Left renal pelvis (tissue), 4 donors: ENCODE measurements at regions not wholly inside any gene's neighbourhood (a gene's known extent, or its start where the extent isn't known, plus 50 kb on each side); places are given as distances from the start of the nearest gene placed in this dataset.

Experiments
- DNase-seq, 4 donors: peaks; one replicate each; pipeline ENCODE4 v3.0.0-alpha.2; 2013; ENCODE audit warnings: low read depth in 4 of 4, low spot score in 3 of 4

DNA sequence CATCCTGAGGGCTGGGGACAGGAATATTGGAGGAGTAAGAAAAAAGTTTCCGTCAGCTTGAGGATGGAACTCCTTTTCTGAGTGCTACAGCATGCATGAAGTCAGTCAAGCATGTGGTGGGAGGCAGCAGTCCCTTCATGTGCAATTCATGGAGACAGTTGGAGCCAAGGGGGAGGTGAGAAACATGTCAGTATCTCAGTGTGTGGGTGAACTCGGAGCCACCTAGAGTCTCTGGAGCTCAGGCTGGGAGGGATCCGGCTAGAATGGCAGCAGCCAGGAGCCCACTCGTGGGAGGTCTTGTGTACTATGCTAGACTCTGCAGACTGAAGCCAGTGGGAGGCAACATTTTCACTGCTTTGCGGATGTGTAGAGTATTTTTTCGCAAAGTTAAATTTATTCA lies 60.3 kb downstream of the AVPR1A start:
- DNase-seq = no peak

DNA sequence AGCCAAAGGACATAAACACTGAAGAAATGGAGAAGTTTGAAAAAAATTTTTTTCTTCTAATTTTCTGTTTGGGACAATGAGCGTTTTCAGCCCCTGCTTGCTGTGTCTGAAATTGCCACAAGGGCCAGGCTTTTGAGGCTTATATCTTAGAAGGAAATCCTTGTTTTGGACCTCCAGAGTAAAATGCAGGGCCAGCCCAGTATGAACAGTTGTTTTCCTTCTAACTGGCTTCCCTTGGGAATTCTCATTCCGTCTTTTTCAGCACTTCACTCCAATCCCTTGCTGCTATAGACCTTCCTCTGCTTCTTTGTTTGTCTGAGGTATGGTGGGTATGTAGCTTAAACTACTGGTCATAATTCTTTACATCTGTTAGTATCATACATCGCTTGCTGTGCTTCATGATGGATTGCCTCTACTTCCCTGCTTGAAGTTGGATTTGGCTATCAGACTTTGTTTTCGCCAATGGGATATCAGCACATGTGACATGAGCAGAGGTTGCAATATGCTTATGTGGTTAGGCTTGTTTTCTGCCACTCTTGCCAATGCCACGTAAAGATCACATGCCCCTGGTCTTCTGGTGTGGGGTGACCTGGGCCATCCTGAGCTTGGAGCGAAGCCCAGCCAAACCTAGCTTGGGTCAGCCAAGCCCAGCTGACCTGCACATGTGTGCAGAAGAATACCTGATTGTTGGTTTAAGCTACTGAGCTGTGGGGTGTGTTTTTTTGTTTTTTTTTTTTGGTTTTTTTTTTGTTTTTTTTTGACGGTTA lies 64.7 kb downstream of the AVPR1A start:
- no peak for DNase-seq

DNA sequence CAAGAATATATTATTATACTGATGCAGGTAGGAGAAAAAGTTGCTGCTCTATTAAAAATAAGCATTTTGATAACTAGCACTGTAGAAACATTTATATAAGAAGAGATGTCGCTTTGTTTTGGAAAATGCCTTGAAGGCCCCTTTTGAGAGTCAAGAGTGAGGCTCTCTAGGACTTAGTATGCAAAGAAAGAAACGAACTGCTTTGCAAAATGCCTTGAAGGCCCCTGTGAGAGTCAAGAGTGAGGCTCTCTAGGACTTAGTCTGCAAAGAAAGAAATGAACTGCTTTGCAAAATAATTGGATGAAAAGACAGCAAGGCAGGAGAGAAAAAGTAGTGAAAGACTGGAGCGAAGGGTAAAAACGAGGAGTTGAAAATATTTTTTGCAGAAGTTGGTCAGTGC lies 65.9 kb downstream of the AVPR1A start:
- no peak for DNase-seq

DNA sequence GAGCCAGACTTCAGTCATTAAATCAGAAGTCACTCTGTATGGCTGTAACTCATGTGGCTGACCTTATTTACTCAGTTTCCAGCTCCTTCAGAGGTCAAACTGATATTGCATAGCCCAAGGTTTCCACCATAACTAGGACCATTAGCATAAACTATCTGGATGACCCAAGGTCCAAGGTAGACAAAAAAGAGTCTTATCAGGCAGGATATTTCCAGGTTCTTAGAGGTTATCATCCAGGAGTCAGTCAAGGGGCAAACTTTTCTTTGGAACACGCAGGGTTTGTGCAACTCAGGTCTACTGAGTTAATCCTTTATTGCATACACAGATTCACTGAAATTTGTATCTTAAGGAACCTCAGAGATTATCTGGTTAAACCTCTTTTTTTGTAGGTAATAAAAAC lies 66.5 kb downstream of the AVPR1A start:
- no peak for DNase-seq

DNA sequence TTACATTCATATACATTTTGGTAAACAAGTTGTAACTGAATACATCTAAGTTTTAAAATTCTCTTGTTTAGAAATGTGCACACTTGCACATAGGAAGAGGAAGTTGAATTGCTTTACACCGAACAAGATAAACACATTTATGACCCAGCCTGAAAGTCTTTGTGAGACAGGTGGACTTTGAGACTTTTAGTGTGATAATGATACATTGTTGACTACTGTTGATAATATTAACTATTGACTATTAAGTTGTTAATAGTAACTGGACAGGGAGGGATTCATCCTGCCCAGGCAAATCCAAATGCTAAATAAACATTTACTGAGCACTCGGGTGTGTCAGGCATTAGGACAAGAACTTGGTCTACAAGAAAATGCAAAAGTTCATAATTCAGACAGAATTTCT lies 68.0 kb downstream of the AVPR1A start:
- DNase-seq = no peak

DNA sequence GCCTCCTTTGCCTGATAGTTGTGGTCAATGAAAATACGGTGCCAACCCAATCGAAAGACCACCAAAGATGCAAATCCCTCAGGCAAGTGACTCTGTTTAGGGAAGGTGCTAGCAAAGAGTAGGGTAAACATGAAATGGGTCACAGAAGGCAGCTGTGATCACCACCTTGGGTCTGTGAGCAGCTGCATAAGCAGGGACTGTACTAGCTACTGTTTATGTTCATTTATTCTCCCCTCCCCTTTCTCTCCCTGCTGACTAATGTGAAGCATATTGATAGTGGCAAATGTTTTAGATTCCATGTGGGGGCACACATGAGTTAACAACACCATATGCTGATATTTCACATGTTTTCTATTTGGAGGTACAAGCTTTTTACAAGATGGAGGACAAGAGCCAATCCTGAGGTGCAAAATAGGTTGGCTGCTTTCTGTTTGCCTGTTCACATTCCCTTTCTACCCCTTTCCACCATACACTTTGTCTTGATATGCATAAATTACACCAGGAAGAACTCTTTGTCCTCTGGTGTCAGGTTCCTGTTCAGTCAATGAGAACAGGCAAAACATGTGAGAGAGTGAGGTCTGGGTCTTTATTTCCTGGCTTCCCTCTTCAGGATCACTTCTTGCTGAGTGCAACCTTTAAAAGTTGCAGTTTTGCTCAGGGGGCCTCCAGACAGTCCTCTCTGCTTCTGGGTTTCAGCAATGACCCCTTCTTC lies 71.1 kb downstream of the AVPR1A start:
- DNase-seq = no peak

DNA sequence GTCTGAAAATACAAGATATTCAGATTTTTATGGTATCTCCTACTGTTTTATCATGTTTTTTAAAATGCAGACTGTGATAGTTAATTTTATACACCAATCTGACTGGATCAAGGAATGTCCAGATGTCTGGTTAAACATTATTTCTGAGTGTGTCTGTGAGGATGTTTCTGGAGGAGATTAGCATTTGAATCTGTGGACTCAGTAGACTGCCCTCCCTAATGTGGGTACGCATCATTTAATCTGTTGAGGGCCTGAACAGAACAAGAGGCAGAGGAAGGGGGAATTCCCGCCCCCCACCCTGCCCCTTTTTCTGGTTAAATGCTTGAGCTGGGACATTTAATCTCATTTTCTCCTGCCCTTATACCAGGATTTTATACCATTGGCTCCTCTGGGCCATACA lies 72.1 kb downstream of the AVPR1A start:
- DNase-seq = no peak

DNA sequence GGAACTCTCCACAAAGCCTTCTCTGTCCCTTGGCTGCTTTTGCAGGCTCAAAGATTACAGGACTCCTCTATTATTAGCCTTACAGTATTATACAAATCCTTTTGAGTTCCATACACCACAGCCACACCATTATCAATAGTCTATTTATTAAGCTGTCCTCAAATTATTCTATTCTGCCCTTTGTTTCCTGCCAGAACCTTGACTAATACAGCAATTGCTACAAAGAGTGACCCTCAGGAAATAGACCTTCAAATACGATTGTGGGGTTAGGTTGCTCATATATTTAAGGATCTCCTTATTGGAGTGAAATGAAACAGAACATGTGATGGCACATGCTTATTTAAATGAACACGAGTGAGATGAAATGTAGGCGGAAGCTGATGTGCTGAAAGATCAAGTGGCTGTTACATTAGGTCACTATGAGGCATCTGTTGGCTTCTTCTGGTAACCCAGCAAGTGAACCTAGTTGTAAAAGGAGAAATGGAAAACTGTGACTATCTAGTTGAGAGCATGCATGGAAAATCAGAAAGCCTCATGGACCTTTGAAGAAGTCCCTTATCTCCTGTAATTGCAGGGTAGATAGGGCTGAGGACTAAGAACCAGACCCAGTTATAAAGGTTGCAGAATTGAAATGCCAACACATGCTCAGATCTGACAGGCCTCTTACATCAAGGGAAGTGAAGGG lies 75.5 kb downstream of the AVPR1A start:
- DNase-seq = no peak

DNA sequence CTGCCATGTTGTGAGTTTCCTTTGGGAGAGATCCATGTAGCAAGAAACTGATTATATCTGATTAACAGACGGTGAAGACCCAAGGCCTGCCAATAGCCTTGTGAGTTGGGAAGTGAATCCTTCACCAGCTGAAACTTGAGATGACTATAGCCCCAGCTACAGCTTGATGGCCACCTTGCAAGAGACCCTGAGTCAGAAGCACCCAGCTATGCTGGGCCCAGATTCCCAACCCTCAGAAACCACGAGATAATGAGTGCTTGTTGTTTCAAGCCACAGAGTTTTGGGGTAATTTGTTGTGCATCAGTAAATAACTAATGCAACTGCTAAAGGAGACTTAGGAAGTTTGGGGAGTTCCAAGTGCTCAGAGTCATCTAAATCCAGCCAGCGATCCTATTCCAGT lies 80.3 kb downstream of the AVPR1A start:
- DNase-seq = no peak

DNA sequence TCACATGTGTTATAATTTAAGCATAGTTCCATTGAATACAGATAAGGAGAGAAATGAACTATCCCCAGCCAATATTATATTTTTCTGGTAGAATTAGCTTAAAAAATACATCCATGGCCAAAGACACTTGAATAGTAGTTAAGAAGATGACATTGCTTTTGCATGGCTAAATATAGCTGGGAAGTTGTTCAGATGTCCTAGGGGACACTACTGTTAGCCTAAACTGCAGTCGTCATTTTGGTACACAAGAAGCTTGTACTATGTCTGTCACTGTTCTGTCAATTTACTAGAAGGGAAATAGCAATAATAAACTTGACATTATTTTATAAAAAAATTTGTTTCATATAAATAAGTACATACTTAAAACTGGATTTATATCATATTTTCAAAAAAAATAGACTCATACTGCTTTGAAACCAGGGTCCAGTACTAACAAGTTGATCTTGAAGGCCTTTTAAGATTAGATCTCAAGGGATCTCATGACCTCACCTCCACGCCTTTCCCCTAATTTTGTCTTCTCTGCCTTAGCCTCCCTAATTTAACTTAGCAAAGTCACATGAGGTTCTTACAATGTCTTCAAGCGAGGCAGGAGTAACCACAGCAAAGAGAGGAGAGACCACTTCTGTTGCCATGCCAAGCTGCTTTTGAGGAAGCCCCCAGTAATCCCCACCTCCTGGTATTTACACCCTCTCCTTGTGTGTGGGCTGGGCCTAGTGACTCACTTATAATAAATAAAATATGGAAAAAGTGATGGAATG lies 81.0 kb downstream of the AVPR1A start:
- no peak for DNase-seq

DNA sequence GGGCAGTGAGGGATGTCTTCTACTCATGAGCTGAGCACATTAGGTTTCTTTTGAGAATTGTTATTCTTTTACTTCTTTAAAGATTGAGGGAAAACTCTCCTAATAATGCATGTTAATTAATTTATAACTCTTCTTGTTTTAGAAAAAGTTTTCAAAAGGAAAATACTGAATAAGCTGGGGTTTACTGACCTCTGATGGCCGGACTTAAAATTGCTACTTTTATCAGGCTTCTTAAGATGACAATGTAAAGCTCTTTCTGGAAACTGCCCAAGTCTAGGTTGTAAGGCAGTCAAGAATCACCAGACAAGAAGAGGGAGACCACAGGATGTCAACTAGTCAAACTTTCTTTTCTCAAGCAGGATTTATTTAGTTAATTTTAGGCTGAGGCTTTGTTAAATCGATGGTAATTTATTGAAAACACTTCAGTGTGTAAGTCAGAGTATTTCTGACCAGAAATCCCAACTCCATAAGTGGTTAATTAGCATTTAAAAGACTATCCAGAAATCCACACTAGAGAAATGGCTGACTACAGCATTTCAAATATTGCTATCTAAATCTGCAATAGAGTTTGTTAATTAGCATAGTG lies 82.1 kb downstream of the AVPR1A start:
- peak in 1 of 4 donors; percentile 46 for DNase-seq

DNA sequence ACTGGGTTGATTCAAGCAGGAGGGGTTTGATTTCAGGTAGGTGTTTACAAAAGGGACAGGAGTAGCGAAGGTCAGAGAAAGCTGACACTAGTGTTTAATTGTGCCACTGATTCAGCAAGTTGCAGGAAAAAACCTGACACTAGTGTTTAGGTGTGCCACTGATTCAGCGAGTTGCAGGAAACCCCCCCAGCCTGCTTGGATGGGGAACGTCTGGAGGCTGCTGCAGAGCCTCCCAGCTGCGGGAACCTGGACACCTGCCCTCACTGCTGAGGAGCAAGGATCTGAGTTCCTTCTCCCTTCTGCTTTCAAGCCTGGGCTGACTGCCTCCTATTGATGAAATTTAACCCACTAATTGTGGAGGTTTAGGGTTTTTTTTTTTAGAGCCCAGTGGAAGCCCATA lies 84.2 kb downstream of the AVPR1A start:
- no peak for DNase-seq

DNA sequence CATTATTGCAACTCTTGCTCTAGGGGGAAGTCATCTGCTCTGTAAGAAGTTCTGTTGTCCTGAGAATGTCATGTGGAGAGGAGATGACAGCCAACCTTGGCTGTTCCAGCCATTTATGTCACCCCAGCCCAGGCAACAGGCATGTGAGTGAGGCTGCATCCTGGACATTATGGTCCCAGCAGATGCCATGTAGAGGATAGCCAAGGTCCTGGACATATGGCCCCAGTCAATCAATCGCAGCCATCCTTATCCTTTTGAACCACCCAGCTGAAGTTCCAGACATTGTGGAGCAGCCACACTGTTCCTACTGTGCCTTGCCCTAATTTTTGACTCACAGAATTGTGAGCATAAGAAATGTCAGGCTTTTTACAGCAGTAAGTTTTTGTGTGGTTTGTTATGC lies 84.9 kb downstream of the AVPR1A start:
- no peak for DNase-seq

DNA sequence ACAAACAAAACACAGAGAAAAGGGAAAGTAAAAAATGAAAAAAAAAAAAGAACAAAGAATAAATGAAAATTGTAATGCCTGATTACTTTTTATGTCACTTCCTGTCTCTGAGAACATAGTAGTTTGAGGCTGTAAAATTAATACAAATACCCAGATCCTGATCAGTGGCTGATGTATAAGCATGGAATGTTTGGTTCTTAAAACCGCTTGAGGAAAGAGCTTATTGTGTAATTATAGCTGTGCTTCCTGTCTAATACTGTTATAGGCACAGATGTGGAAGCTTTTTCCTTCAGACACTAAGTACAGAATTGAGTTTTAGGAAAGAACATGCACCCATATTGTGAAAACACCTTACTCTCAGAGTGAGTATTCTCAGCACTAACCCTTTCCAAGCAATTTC lies 86.9 kb downstream of the AVPR1A start:
- DNase-seq = no peak

DNA sequence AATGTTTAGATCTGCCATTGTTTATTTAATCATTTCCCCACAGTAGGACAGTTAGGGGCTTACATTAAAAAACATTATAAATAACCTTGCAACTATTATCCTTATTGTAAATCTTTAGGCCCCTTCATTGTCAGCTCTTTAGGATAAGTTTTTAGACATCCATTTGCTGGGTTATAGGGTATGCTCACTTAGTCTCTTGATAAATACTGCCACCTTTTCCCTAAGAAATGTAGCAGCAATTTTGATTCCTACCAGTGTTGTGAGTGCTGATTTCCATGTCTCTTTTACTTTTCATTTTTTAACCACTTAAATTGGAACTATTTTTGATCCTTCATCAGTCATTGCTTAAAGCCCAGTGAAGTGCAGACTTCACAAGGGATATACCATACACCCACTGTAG lies 94.4 kb downstream of the AVPR1A start:
- no peak for DNase-seq

DNA sequence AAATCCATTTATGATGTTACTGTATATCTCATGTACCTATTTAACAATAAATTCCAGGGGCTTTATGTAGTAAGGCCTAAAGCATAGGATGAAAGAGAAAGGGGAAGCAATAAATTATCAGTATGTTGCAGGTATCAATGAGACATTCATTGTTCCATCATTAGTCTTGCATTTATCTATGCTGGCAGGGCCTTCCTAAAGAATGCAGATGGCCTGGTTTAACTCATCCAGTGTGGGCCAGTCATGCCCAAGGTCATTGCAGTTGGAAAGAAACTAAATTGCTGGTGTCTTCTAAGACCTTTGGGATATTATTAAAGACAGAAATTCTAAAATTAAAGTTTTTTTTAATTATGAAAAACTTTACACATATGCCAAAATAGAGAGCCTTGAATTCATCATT lies 98.3 kb downstream of the AVPR1A start:
- DNase-seq = no peak

DNA sequence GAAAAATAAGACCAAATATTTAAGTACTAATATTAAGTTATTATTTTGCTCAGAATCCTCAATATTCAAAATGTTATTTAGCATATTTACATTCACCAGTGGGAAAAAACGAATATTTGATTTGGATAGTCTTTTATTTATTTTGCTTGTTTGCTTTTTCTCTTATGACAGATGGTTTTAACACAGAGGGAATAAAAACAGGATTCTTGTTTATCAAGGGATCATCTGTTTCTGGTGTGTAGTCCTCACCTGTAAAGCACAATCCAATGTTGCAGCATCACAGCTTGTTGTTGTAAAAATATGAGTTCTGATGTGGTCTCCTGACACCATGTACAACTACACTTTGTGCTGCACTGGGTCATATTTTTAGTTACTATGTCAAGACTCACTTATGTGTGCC lies 103.9 kb downstream of the AVPR1A start:
- DNase-seq = no peak

DNA sequence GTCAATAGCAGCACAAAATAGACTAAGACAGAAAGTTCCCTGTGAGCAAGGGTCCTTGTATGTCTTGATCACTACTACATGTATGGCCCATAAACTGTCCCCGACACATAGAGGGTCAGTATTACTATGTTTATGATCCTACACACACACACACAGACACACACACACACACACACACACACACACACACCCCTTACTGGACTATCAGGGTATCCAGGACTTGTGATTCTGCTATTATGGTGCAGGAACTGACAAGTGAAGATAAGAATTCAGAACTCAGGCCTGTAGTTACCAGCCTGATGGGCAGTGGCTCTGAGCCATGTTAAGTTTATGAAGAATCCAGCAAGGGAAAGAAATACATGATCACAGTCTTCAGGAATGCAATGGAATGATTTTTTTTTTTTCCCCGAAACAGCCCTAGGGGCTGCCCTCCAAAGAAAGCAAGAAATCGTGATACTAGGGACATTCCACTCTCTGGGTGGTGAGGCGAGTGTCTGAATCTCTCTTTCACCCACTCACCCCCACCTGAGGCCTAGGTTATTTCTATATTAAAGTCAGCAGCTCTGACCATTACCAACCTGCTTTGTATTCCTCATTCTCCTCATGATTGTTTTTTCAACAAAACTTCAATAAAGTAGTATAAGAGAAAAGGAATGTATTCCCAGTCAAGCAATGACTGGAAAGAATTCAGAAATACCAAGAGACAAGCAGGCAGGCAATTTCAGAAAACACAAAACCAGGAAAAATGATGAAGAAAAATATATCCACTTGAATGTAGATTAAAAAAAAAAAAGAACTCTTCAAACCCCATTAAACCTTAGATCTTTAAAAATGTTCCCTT lies 105.8 kb downstream of the AVPR1A start:
- DNase-seq = no peak

DNA sequence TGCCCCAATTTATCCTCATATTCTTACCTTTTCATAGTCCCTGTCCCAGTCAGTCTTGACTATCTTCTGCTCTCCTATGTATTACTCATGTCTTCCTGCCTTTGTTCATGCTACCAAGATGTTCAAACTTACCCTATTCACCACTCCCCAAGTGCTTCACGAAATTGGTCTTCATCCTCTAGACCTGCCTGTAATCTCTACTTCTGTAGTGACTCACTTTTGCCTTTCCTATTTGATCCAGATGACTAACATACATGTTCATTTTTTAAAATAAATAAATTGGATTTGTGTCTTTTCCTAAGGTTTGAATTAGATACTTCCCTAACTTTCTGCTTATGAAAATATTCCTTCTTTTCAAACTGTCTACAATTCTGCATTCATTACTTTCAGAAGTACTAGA lies 107.7 kb upstream of the PPM1H start:
- DNase-seq = no peak

DNA sequence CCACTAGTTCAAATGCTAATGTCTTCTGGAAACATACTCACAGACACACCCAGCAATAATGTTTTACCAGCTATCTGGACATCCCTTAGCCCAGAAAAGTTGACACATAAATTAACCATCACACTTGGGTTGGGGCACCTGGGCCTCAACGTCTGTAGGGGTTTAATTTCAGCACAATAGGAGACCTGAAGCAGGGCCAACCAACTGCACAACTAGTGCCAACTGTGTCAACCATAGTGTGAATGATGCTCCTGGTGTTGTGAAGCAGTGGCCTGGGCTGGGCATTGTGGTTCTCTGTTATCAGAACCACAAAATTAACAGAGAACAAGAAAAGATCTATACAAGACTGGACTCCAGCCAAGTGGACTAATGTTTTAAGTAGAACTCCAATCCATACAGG lies 106.7 kb upstream of the PPM1H start:
- DNase-seq = no peak
